ENCODE measurements at regions not wholly inside any gene's neighbourhood (a gene's known extent, or its start where the extent isn't known, plus 50 kb on each side); places are given as distances from the start of the nearest gene placed in this dataset.

- TF ChIP-seq POLR2AphosphoS5 (IDR thresholded peaks at IDR 0.05), result no peak
- no peak for TF ChIP-seq CTCF (IDR thresholded peaks at IDR 0.05)
- TF ChIP-seq POLR2A (IDR thresholded peaks at IDR 0.05), result no peak
Measured at GRCh38 chr3:64766440-64766839, 78.6 kb upstream of the ADAMTS9 start.

Data from transverse colon (tissue), 4 donors.